Lower leg skin (tissue), 4 donors: ENCODE measurements at regions not wholly inside any gene's neighbourhood (a gene's known extent, or its start where the extent isn't known, plus 50 kb on each side); places are given as distances from the start of the nearest gene placed in this dataset.

Experiments
- DNase-seq, 2 donors: peaks; one replicate each; pipeline ENCODE4 v3.0.0-alpha.2; 2019; ENCODE audit warnings: low spot score in 2 of 2
- H3K4me3 ChIP-seq: fragments of 200-600 bp; sonication (generic); 2 replicates; pipeline ENCODE4 v1.5.1; 2017; ENCODE audit warnings: mild to moderate bottlenecking, low read depth; ENCODE audit not compliant: poor library complexity, severe bottlenecking
- POLR2A ChIP-seq, 2 donors: fragments of 450-650 bp; IDR thresholded peaks; one replicate each; pipeline ENCODE4 v1.6.1; 2016 to 2017; ENCODE audit warnings: antibody characterized with exemption in 2 of 2, mild to moderate bottlenecking in 1 of 2, moderate library complexity in 1 of 2
- WGBS, 2 donors: methylation state at CpG; one replicate each; pipeline ENCODE4 v1.1.5; 2018; 5-methylcytosine and 5-hydroxymethylcytosine counted together
- intact Hi-C: fragments of 100-400 bp; cut with DNase I; formaldehyde crosslinking; loops from one replicate; pipeline ENCODE4 v1.15.0; 2023; ENCODE audit warnings: low total_unique reads
- TF ChIP-seq, protein P1 (sequence below), 3 donors: fragments of 450-650 bp; IDR thresholded peaks; one replicate each; pipeline ENCODE4 v1.5.1; 2016; ENCODE audit warnings: antibody characterized with exemption in 3 of 3, mild to moderate bottlenecking in 3 of 3, moderate library complexity in 2 of 3

- TF ChIP-seq, protein P1, sequence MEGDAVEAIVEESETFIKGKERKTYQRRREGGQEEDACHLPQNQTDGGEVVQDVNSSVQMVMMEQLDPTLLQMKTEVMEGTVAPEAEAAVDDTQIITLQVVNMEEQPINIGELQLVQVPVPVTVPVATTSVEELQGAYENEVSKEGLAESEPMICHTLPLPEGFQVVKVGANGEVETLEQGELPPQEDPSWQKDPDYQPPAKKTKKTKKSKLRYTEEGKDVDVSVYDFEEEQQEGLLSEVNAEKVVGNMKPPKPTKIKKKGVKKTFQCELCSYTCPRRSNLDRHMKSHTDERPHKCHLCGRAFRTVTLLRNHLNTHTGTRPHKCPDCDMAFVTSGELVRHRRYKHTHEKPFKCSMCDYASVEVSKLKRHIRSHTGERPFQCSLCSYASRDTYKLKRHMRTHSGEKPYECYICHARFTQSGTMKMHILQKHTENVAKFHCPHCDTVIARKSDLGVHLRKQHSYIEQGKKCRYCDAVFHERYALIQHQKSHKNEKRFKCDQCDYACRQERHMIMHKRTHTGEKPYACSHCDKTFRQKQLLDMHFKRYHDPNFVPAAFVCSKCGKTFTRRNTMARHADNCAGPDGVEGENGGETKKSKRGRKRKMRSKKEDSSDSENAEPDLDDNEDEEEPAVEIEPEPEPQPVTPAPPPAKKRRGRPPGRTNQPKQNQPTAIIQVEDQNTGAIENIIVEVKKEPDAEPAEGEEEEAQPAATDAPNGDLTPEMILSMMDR (IDR thresholded peaks at IDR 0.05), result no peak
- TF ChIP-seq POLR2A (IDR thresholded peaks at IDR 0.05), result no peak
- intact Hi-C loops, result no loop called here
- no peak overlapping the region for H3K4me3 ChIP-seq
- no peak for DNase-seq
- WGBS, 2 donors, result 79 to 88% methylated on average over 3 of the region's 3 CpGs
These were observed 484.6 kb downstream of the VRK1 start for GRCh38 chr14:97281741-97282140.

DNA sequence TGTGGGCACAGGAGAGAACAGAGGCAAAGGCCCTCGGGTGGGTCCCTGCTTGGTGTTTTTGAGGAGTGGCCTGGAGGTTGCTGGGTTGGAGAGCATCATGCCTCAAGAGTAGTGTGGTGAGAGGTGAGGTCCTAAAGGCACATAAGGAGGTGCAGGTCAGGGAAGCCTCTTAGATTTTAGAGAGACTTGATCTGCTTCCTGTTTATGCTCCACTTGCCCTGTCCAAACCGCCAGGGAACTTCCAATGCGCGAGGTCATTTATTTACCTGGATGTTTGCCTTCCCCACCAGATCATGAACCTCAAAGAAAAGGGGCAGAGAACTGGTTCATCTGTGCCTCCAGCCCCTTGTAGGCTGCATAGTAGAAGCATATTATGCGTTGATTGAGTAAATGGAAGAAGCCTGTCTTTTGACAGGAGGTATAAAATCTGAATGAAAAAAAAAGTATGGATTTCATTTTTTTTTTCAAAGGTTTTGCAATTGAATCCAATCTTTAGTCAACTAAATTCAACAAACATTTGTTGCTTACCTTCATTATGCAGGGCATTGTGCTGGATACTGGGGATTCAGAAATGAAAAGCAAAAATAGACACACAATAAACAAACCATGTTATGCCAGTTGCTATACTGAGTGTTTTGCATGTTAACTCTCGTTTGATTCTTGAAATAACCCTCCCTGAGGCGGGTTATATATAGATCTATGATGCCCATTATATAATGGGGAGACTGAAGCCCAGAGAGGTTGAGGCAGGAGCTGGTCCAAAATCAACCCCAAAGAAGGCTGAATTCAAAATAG is 485.2 kb downstream of the VRK1 start:
- 73 to 76% methylated on average over 7 of the region's 7 CpGs for WGBS, 2 donors
- no peak for TF ChIP-seq POLR2A (IDR thresholded peaks at IDR 0.05)
- TF ChIP-seq, protein P1 (IDR thresholded peaks at IDR 0.05), result no peak
- intact Hi-C loops, result no loop called here
- DNase-seq, result no peak
- H3K4me3 ChIP-seq, result no peak overlapping the region

GRCh38 chr14:97283005-97283403 is 485.8 kb downstream of the VRK1 start:
- intact Hi-C loops, result no loop called here
- 69 to 73% methylated on average over 9 of the region's 9 CpGs for WGBS, 2 donors
- H3K4me3 ChIP-seq, result no peak overlapping the region
- DNase-seq, result no peak
- TF ChIP-seq, protein P1 (IDR thresholded peaks at IDR 0.05), result no peak
- no peak for TF ChIP-seq POLR2A (IDR thresholded peaks at IDR 0.05)

GRCh38 chr14:97283426-97283825 is 486.2 kb downstream of the VRK1 start:
- 72 to 73% methylated on average over 8 of the region's 8 CpGs for WGBS, 2 donors
- no peak for DNase-seq
- intact Hi-C loops, result no loop called here
- H3K4me3 ChIP-seq, result no peak overlapping the region
- no peak for TF ChIP-seq POLR2A (IDR thresholded peaks at IDR 0.05)
- TF ChIP-seq, protein P1 (IDR thresholded peaks at IDR 0.05), result no peak

DNA sequence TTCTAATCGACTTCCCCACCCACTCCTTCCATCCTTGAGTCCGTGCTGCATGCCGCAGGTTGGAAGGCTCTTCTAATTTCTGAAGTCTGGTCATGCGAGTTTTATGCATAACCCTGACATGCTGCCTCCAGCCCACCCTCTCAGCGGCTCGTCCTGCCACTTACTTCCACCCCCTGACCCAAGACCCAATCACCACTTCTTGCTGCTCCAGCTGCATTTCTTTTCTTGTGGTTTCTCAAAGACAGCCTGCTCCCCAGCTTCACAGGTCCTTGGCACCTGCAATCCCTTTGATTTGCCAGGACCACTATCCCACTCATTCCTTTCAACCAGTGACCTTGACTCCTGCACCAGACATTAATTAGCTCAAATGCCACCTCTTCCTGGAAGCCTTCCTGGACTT is 486.7 kb downstream of the VRK1 start:
- no peak overlapping the region for H3K4me3 ChIP-seq
- intact Hi-C loops, result no loop called here
- DNase-seq, result no peak
- TF ChIP-seq POLR2A (IDR thresholded peaks at IDR 0.05), result no peak
- TF ChIP-seq, protein P1 (IDR thresholded peaks at IDR 0.05), result no peak
- WGBS, 2 donors, result 90 to 93% methylated on average over 6 of the region's 6 CpGs

GRCh38 chr14:97287956-97288355 is 490.8 kb downstream of the VRK1 start:
- DNase-seq, result no peak
- 76 to 81% methylated on average over 1 of the region's 1 CpG for WGBS, 2 donors
- intact Hi-C loops, result no loop called here
- no peak for TF ChIP-seq POLR2A (IDR thresholded peaks at IDR 0.05)
- TF ChIP-seq, protein P1 (IDR thresholded peaks at IDR 0.05), result no peak
- H3K4me3 ChIP-seq, result no peak overlapping the region
